ENCODE measurements at regions not wholly inside any gene's neighbourhood (a gene's known extent, or its start where the extent isn't known, plus 50 kb on each side); places are given as distances from the start of the nearest gene placed in this dataset.

DNA sequence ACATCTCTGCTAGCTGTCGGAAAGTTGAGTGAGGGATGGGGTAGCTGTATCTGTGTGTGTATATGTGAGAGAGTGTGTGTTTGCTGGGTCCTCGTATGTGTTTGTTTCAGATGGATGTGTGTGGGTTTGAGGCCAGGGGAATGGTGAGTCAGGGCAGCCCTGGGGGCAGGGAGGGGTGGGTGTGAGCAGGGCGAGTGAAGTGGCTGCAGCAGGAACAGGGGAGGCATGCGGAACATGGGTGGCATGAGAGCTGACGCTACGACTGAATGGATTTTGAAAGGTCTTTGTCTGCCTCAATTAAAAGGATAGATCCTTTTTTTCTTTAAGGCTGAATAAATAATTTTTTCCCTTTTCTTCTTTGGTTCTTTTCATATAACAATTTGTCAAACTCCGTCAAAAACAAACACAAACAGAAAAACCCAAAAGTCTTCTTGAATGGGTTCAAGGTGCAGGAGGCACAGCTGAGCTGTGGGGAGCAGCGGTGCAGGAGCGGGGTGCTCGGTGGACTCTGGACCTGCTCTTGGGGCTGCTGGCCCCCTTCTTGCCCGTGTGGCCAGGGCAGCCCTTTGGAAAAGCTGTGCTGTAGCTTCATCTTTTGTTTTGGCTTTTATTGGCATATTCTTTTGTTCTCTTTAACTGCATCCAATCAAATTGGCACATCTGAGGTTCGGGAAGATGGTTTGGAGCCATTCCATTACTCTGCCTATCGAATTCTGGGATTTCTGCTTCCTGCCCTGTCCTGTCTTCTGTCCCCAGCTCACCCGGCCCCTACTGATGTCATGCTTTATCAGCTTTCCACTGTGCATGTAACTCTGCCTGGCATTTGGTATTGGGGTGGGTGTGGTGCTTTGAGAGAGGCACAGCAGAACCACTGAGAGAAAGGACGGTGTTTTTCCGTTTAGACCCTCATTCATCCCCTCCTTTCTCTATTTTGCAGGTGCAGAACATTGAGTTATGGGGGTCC lies 80.1 kb downstream of the ADAMTS15 start:
- Histone ChIP-seq H3K27me3 (ENCODE audit: control insufficient read depth in 4 of 4, insufficient read depth in 4 of 4, low read length in 3 of 4) (peaks cover 0 to 4% (median 0%) of the 10 kb centered on the region in 4 donors), H3K4me3 (ENCODE audit: low read depth in 1 of 3, low read length in 3 of 3) (no peak overlapping the region), H3K4me1 (ENCODE audit: control insufficient read depth in 4 of 4, insufficient read depth in 4 of 4, low read length in 3 of 4) (no peaks in the 10 kb centered on the region), H3K9me3 (ENCODE audit: control insufficient read depth in 4 of 4, low read length in 3 of 4) (no peaks in the 10 kb centered on the region), H3K9ac (ENCODE audit: low read depth in 1 of 2, low read length in 2 of 2) (no peak overlapping the region), H3K27ac (ENCODE audit: low read depth in 1 of 2, low read length in 2 of 2) (no peak overlapping the region), H3K36me3 (ENCODE audit: control insufficient read depth in 4 of 4, insufficient read depth in 3 of 4, low read depth in 1 of 4, low read length in 3 of 4) (no peaks in the 10 kb centered on the region)
- WGBS: 61% methylated on average over 16 of the region's 16 CpGs
- no peak for DNase-seq (ENCODE audit: low spot score)
- TF ChIP-seq NR2F2 (IDR thresholded peaks at IDR 0.05): no peak
- TF ChIP-seq, protein P1, sequence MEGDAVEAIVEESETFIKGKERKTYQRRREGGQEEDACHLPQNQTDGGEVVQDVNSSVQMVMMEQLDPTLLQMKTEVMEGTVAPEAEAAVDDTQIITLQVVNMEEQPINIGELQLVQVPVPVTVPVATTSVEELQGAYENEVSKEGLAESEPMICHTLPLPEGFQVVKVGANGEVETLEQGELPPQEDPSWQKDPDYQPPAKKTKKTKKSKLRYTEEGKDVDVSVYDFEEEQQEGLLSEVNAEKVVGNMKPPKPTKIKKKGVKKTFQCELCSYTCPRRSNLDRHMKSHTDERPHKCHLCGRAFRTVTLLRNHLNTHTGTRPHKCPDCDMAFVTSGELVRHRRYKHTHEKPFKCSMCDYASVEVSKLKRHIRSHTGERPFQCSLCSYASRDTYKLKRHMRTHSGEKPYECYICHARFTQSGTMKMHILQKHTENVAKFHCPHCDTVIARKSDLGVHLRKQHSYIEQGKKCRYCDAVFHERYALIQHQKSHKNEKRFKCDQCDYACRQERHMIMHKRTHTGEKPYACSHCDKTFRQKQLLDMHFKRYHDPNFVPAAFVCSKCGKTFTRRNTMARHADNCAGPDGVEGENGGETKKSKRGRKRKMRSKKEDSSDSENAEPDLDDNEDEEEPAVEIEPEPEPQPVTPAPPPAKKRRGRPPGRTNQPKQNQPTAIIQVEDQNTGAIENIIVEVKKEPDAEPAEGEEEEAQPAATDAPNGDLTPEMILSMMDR (IDR thresholded peaks at IDR 0.05; ENCODE audit: low read depth, low read length, missing input control): no peak
- no peak for TF ChIP-seq TAF1 (conservative IDR thresholded peaks at IDR 0.05)
- TF ChIP-seq, protein P2, sequence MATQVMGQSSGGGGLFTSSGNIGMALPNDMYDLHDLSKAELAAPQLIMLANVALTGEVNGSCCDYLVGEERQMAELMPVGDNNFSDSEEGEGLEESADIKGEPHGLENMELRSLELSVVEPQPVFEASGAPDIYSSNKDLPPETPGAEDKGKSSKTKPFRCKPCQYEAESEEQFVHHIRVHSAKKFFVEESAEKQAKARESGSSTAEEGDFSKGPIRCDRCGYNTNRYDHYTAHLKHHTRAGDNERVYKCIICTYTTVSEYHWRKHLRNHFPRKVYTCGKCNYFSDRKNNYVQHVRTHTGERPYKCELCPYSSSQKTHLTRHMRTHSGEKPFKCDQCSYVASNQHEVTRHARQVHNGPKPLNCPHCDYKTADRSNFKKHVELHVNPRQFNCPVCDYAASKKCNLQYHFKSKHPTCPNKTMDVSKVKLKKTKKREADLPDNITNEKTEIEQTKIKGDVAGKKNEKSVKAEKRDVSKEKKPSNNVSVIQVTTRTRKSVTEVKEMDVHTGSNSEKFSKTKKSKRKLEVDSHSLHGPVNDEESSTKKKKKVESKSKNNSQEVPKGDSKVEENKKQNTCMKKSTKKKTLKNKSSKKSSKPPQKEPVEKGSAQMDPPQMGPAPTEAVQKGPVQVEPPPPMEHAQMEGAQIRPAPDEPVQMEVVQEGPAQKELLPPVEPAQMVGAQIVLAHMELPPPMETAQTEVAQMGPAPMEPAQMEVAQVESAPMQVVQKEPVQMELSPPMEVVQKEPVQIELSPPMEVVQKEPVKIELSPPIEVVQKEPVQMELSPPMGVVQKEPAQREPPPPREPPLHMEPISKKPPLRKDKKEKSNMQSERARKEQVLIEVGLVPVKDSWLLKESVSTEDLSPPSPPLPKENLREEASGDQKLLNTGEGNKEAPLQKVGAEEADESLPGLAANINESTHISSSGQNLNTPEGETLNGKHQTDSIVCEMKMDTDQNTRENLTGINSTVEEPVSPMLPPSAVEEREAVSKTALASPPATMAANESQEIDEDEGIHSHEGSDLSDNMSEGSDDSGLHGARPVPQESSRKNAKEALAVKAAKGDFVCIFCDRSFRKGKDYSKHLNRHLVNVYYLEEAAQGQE (IDR thresholded peaks at IDR 0.05): no peak

DNA sequence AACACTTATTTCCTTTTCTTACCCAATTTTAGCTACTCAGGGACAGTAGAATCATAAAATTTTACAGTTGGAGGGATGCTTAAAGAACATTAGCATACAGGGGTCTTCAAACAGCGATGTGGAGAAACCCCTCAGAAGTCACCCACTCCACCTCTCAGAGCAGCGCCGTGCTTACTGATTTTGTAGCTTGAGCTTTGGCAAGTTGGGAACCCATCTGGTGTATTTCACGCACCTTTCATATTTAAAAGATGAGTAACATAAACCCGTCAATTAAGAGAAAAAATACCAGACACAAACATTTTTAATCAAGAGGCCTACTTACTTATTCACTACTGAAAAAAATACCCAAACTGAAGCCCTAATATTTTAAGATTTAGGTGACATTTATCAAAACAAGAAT lies 80.9 kb downstream of the ADAMTS15 start:
- Histone ChIP-seq H3K9ac (ENCODE audit: low read depth in 1 of 2, low read length in 2 of 2) (no peak overlapping the region), H3K4me1 (ENCODE audit: control insufficient read depth in 4 of 4, insufficient read depth in 4 of 4, low read length in 3 of 4) (no peaks in the 10 kb centered on the region), H3K27me3 (ENCODE audit: control insufficient read depth in 4 of 4, insufficient read depth in 4 of 4, low read length in 3 of 4) (peaks cover 0 to 4% (median 0%) of the 10 kb centered on the region in 4 donors), H3K9me3 (ENCODE audit: control insufficient read depth in 4 of 4, low read length in 3 of 4) (no peaks in the 10 kb centered on the region), H3K4me3 (ENCODE audit: low read depth in 1 of 3, low read length in 3 of 3) (no peak overlapping the region), H3K36me3 (ENCODE audit: control insufficient read depth in 4 of 4, insufficient read depth in 3 of 4, low read depth in 1 of 4, low read length in 3 of 4) (no peaks in the 10 kb centered on the region), H3K27ac (ENCODE audit: low read depth in 1 of 2, low read length in 2 of 2) (no peak overlapping the region)
- TF ChIP-seq RXRA (IDR thresholded peaks at IDR 0.05): no peak
- TF ChIP-seq, protein P2 (IDR thresholded peaks at IDR 0.05): no peak
- TF ChIP-seq SP1 (IDR thresholded peaks at IDR 0.05): no peak
- TF ChIP-seq, protein P1 (IDR thresholded peaks at IDR 0.05; ENCODE audit: low read depth, low read length, missing input control): no peak
- TF ChIP-seq FOXA2 (IDR thresholded peaks at IDR 0.05): no peak
- TF ChIP-seq GABPA (IDR thresholded peaks at IDR 0.05 in 1 of 2, conservative IDR thresholded peaks at IDR 0.05 in 1 of 2): no peak
- TF ChIP-seq RAD21 (IDR thresholded peaks at IDR 0.05): no peak
- no peak for TF ChIP-seq EGR1 (IDR thresholded peaks at IDR 0.05; ENCODE audit: low read depth in 2 of 2)
- TF ChIP-seq, protein P3, sequence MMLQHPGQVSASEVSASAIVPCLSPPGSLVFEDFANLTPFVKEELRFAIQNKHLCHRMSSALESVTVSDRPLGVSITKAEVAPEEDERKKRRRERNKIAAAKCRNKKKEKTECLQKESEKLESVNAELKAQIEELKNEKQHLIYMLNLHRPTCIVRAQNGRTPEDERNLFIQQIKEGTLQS (IDR thresholded peaks at IDR 0.05): no peak
- no peak for TF ChIP-seq TAF1 (conservative IDR thresholded peaks at IDR 0.05)
- no peak for TF ChIP-seq FOXA1 (IDR thresholded peaks at IDR 0.05)
- TF ChIP-seq HNF4G (IDR thresholded peaks at IDR 0.05): no peak
- TF ChIP-seq HNF4A (conservative IDR thresholded peaks at IDR 0.05): no peak
- TF ChIP-seq, protein P4, sequence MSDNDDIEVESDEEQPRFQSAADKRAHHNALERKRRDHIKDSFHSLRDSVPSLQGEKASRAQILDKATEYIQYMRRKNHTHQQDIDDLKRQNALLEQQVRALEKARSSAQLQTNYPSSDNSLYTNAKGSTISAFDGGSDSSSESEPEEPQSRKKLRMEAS (IDR thresholded peaks at IDR 0.05): no peak
- TF ChIP-seq, protein P5, sequence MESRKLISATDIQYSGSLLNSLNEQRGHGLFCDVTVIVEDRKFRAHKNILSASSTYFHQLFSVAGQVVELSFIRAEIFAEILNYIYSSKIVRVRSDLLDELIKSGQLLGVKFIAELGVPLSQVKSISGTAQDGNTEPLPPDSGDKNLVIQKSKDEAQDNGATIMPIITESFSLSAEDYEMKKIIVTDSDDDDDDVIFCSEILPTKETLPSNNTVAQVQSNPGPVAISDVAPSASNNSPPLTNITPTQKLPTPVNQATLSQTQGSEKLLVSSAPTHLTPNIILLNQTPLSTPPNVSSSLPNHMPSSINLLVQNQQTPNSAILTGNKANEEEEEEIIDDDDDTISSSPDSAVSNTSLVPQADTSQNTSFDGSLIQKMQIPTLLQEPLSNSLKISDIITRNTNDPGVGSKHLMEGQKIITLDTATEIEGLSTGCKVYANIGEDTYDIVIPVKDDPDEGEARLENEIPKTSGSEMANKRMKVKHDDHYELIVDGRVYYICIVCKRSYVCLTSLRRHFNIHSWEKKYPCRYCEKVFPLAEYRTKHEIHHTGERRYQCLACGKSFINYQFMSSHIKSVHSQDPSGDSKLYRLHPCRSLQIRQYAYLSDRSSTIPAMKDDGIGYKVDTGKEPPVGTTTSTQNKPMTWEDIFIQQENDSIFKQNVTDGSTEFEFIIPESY (IDR thresholded peaks at IDR 0.05): no peak
- no peak for DNase-seq (ENCODE audit: low spot score)
- WGBS: 91% methylated on average over 5 of the region's 5 CpGs
